ENCODE measurements at regions not wholly inside any gene's neighbourhood (a gene's known extent, or its start where the extent isn't known, plus 50 kb on each side); places are given as distances from the start of the nearest gene placed in this dataset.

DNA sequence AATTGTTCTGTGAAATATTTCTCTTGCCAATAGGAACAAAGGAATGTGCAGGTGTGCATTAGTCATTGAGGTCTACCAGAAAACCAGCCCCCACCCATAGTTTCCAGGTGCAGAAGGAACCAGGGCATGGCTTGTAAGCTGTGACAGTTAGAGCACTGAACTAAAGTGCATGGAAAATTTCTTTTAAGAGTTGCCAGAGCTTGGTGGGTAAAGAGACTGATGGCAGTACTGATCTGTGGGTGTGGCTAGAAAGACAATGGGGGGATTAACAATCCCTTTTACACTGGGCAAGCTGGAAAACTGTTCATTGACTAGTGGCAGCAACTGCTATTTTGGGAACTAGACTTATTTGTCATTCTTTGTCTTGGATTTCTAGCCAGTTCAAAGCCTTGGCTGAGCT is 326.9 kb downstream of the PCDH19 start:
- TF ChIP-seq, protein P1, sequence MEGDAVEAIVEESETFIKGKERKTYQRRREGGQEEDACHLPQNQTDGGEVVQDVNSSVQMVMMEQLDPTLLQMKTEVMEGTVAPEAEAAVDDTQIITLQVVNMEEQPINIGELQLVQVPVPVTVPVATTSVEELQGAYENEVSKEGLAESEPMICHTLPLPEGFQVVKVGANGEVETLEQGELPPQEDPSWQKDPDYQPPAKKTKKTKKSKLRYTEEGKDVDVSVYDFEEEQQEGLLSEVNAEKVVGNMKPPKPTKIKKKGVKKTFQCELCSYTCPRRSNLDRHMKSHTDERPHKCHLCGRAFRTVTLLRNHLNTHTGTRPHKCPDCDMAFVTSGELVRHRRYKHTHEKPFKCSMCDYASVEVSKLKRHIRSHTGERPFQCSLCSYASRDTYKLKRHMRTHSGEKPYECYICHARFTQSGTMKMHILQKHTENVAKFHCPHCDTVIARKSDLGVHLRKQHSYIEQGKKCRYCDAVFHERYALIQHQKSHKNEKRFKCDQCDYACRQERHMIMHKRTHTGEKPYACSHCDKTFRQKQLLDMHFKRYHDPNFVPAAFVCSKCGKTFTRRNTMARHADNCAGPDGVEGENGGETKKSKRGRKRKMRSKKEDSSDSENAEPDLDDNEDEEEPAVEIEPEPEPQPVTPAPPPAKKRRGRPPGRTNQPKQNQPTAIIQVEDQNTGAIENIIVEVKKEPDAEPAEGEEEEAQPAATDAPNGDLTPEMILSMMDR (IDR thresholded peaks at IDR 0.05; ENCODE audit: low read depth, low read length) = no peak
- TF ChIP-seq EZH2phosphoT487 (IDR thresholded peaks at IDR 0.05; ENCODE audit: low read depth) = no peak

Data from OCI-LY3 (cell line).